ENCODE measurements at regions not wholly inside any gene's neighbourhood (a gene's known extent, or its start where the extent isn't known, plus 50 kb on each side); places are given as distances from the start of the nearest gene placed in this dataset.

GRCh38 chr12:29844667-29845066 lies 60.9 kb upstream of the TMTC1 start:
- Histone ChIP-seq H3K27ac (ENCODE audit: low read length in 2 of 2) (no peak overlapping the region), H2AFZ (ENCODE audit: insufficient read depth, low read depth, low read length, poor library complexity, severe bottlenecking) (no peak overlapping the region), H3K27me3 (replicated peaks in 1 of 4; ENCODE audit: control extremely low read depth in 1 of 4, control insufficient read depth in 3 of 4, insufficient read depth in 4 of 4, low read length in 3 of 4) (no peaks in the 10 kb centered on the region), H3K79me2 (ENCODE audit: control insufficient read depth, insufficient read depth, low read length) (no peaks in the 10 kb centered on the region), H3K36me3 (replicated peaks in 1 of 2; ENCODE audit: control extremely low read depth in 1 of 2, control insufficient read depth in 1 of 2, extremely low read depth in 1 of 2, insufficient read depth in 2 of 2, low read length in 1 of 2) (no peaks in the 10 kb centered on the region), H3K4me1 (ENCODE audit: control insufficient read depth in 2 of 2, insufficient read depth in 2 of 2, low read length in 2 of 2) (no peaks in the 10 kb centered on the region), H4K20me1 (ENCODE audit: control insufficient read depth, insufficient read depth, low read length, poor library complexity, severe bottlenecking) (no peaks in the 10 kb centered on the region), H3K9ac (ENCODE audit: low read length) (no peak overlapping the region), H3K4me3 (ENCODE audit: control extremely low read depth in 1 of 5, extremely low read depth in 1 of 5, insufficient read depth in 1 of 5, low read depth in 2 of 5, low read length in 4 of 5) (no peak overlapping the region), H3K9me3 (ENCODE audit: control extremely low read depth in 1 of 3, control insufficient read depth in 2 of 3, insufficient read depth in 1 of 3, low read length in 2 of 3) (peaks cover 0 to 22% (median 0%) of the 10 kb centered on the region in 3 donors), H3K4me2 (replicated peaks; ENCODE audit: low read depth, low read length, poor library complexity, severe bottlenecking) (no peak overlapping the region)
- no CpG with 5 or more reads among the region's 2 CpGs for WGBS (ENCODE audit: insufficient coverage)
- intact Hi-C loops (cut with micrococcal nuclease): no loop called here
- Mint-ChIP-seq H3K4me3 (no peak overlapping the region), H3K27ac (no peak overlapping the region), H3K27me3 (no peaks in the 10 kb centered on the region), H3K4me1 (no peaks in the 10 kb centered on the region), H3K9me3 (ENCODE audit: insufficient read depth) (peaks cover 4% of the 10 kb centered on the region)
- TF ChIP-seq, protein P1, sequence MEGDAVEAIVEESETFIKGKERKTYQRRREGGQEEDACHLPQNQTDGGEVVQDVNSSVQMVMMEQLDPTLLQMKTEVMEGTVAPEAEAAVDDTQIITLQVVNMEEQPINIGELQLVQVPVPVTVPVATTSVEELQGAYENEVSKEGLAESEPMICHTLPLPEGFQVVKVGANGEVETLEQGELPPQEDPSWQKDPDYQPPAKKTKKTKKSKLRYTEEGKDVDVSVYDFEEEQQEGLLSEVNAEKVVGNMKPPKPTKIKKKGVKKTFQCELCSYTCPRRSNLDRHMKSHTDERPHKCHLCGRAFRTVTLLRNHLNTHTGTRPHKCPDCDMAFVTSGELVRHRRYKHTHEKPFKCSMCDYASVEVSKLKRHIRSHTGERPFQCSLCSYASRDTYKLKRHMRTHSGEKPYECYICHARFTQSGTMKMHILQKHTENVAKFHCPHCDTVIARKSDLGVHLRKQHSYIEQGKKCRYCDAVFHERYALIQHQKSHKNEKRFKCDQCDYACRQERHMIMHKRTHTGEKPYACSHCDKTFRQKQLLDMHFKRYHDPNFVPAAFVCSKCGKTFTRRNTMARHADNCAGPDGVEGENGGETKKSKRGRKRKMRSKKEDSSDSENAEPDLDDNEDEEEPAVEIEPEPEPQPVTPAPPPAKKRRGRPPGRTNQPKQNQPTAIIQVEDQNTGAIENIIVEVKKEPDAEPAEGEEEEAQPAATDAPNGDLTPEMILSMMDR (IDR thresholded peaks at IDR 0.05): no peak
- no peak for TF ChIP-seq EZH2 (IDR thresholded peaks at IDR 0.05; ENCODE audit: borderline replicate concordance, insufficient read depth, low read depth, low read length, poor library complexity, severe bottlenecking)
- DNase-seq (no peak), ATAC-seq (ENCODE audit: low read depth) (no peak)
- POLR2A ChIA-PET: no interaction called here
- CTCF ChIA-PET: no interaction called here

DNA sequence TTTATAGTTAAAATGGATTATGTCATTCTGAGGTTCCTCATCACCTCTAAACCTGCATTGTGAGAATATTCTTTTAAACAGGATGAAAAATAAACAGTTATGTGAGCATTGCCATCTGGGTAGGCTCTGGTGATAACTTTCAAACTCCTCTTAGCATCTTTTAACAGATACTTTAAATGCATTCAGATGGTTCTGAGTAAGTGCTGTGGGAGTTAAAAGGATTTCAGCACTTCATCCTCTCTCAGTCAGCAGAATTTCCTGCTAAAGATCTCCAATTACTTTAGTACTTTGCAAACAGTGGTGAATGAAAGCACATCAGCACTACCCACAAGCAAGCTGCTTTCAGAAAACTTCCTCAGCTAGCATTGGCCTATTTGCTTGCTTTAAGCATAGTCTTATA lies 59.3 kb upstream of the TMTC1 start:
- ATAC-seq (ENCODE audit: low read depth) (no peak), DNase-seq (no peak)
- H3K4me3 Mint-ChIP-seq: no peak overlapping the region
- no peaks in the 10 kb centered on the region for H3K4me1 Mint-ChIP-seq
- CTCF ChIA-PET: no interaction called here
- H3K27ac Mint-ChIP-seq: no peak overlapping the region
- Histone ChIP-seq H3K79me2 (ENCODE audit: control insufficient read depth, insufficient read depth, low read length) (no peaks in the 10 kb centered on the region), H4K20me1 (ENCODE audit: control insufficient read depth, insufficient read depth, low read length, poor library complexity, severe bottlenecking) (no peaks in the 10 kb centered on the region), H3K4me2 (replicated peaks; ENCODE audit: low read depth, low read length, poor library complexity, severe bottlenecking) (no peak overlapping the region), H3K4me3 (ENCODE audit: control extremely low read depth in 1 of 5, extremely low read depth in 1 of 5, insufficient read depth in 1 of 5, low read depth in 2 of 5, low read length in 4 of 5) (no peak overlapping the region), H3K4me1 (ENCODE audit: control insufficient read depth in 2 of 2, insufficient read depth in 2 of 2, low read length in 2 of 2) (no peaks in the 10 kb centered on the region), H3K27ac (ENCODE audit: low read length in 2 of 2) (no peak overlapping the region), H3K27me3 (replicated peaks in 1 of 4; ENCODE audit: control extremely low read depth in 1 of 4, control insufficient read depth in 3 of 4, insufficient read depth in 4 of 4, low read length in 3 of 4) (no peaks in the 10 kb centered on the region), H2AFZ (ENCODE audit: insufficient read depth, low read depth, low read length, poor library complexity, severe bottlenecking) (no peak overlapping the region), H3K36me3 (replicated peaks in 1 of 2; ENCODE audit: control extremely low read depth in 1 of 2, control insufficient read depth in 1 of 2, extremely low read depth in 1 of 2, insufficient read depth in 2 of 2, low read length in 1 of 2) (no peaks in the 10 kb centered on the region), H3K9ac (ENCODE audit: low read length) (no peak overlapping the region), H3K9me3 (ENCODE audit: control extremely low read depth in 1 of 3, control insufficient read depth in 2 of 3, insufficient read depth in 1 of 3, low read length in 2 of 3) (peaks cover 0 to 12% (median 2%) of the 10 kb centered on the region in 3 donors)
- POLR2A ChIA-PET: no interaction called here
- H3K9me3 Mint-ChIP-seq (ENCODE audit: insufficient read depth): peaks cover 7% of the 10 kb centered on the region
- no peaks in the 10 kb centered on the region for H3K27me3 Mint-ChIP-seq
- intact Hi-C loops (cut with micrococcal nuclease): no loop called here
- TF ChIP-seq, protein P1 (IDR thresholded peaks at IDR 0.05): no peak
- no peak for TF ChIP-seq EZH2 (IDR thresholded peaks at IDR 0.05; ENCODE audit: borderline replicate concordance, insufficient read depth, low read depth, low read length, poor library complexity, severe bottlenecking)
